CD8-positive, alpha-beta memory T cell (primary cell): ENCODE measurements at regions not wholly inside any gene's neighbourhood (a gene's known extent, or its start where the extent isn't known, plus 50 kb on each side); places are given as distances from the start of the nearest gene placed in this dataset.

Experiments used
- CTCF ChIA-PET: fragments of 350-600 bp; sonication (Branson Sonifier 250); formaldehyde crosslinking; loops from one replicate; lab custom pipeline; 2021; ENCODE audit warnings: antibody characterized with exemption; lab: Charles Lee
- POLR2A ChIA-PET: fragments of 350-600 bp; sonication (Branson Sonifier 250); formaldehyde crosslinking; loops from one replicate; lab custom pipeline; 2021; ENCODE audit warnings: antibody characterized with exemption; lab: Charles Lee
- DNase-seq, 5 donors: peaks; one replicate each; pipeline versions ENCODE4 v3.0.0 to v3.0.0-alpha.2; 2020 to 2022; ENCODE audit warnings: mixed read lengths in 1 of 5
- H3K27ac ChIP-seq: one replicate; pipeline ENCODE4 v1.7.0; 2013; ENCODE audit warnings: low read depth, mild to moderate bottlenecking, low read length, moderate library complexity
- H3K27me3 ChIP-seq: 2 replicates; pipeline ENCODE4 v1.7.0; 2013; ENCODE audit warnings: low read length, mild to moderate bottlenecking; ENCODE audit not compliant: insufficient read depth, poor library complexity, severe bottlenecking
- H3K36me3 ChIP-seq: 2 replicates; pipeline ENCODE4 v1.7.0; 2013; ENCODE audit warnings: mild to moderate bottlenecking, low read length, moderate library complexity; ENCODE audit not compliant: insufficient read depth
- H3K4me1 ChIP-seq: 2 replicates; pipeline ENCODE4 v1.7.0; 2013; ENCODE audit warnings: mild to moderate bottlenecking, low read length, moderate library complexity; ENCODE audit not compliant: insufficient read depth
- H3K4me3 ChIP-seq: 2 replicates; pipeline ENCODE4 v1.7.0; 2013; ENCODE audit warnings: mild to moderate bottlenecking, low read length
- H3K9me3 ChIP-seq: 2 replicates; pipeline ENCODE4 v1.7.0; 2013; ENCODE audit warnings: mild to moderate bottlenecking, low read length
- H3K27ac Mint-ChIP-seq, 8 donors: one replicate each; pipeline ENCODE4 v1.8.0; 2020 to 2021; ENCODE audit warnings: mixed read lengths in 8 of 8, mild to moderate bottlenecking in 6 of 8, inconsistent platforms in 3 of 8, moderate library complexity in 3 of 8
- H3K27me3 Mint-ChIP-seq, 2 donors: one replicate each; pipeline ENCODE4 v1.8.0; 2020 to 2021; ENCODE audit warnings: mixed read lengths in 2 of 2, mild to moderate bottlenecking in 1 of 2, moderate library complexity in 1 of 2
- H3K36me3 Mint-ChIP-seq, 3 donors: one replicate each; pipeline ENCODE4 v1.8.0; 2020 to 2021; ENCODE audit warnings: mixed read lengths in 3 of 3, inconsistent platforms in 1 of 3, mild to moderate bottlenecking in 1 of 3
- H3K4me1 Mint-ChIP-seq, 3 donors: one replicate each; pipeline ENCODE4 v1.8.0; 2020 to 2021; ENCODE audit warnings: mixed read lengths in 3 of 3, inconsistent platforms in 1 of 3, mild to moderate bottlenecking in 1 of 3
- H3K4me3 Mint-ChIP-seq, 7 donors: one replicate each; pipeline ENCODE4 v1.8.0; 2020 to 2021; ENCODE audit warnings: mixed read lengths in 7 of 7, mild to moderate bottlenecking in 6 of 7, moderate library complexity in 4 of 7, inconsistent platforms in 2 of 7
- H3K9me3 Mint-ChIP-seq, 5 donors: one replicate each; pipeline ENCODE4 v1.8.0; 2020 to 2022; ENCODE audit warnings: mixed read lengths in 5 of 5, mild to moderate bottlenecking in 3 of 5, moderate library complexity in 2 of 5, inconsistent platforms in 1 of 5

DNA sequence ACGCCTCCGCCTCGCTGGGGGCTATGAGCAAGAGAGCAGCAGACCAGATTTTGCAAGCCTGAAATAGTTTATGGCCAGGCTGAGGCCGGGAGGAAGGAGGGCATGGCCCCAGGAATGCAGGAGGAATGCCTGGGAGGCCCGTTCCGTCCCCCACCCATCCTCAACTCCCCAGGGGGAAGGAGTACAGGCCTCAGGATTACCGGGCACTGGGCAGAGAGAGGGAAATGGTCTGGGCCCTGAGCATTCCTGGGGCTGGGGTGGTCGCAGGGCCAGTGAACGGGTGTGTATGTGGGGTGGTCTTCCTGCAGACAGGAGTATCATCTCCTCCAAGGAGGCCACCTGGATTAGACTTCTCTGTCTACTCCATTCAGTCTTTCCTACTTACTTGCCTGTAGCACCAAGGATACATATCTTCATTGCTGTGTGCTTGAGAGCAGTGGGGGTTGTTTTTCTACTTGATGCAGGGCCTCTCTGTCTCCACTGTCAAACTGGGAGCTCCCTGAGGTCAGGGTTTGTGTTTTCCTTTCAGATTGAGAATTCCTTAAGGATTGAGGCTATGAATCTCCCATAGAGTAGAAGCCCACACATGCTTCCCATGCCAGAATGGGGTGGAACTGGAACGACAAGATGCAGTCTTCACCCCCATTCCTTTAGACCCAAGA, 81.3 kb downstream of the VEGFA start:
- no peaks in the 10 kb centered on the region for H3K27me3 ChIP-seq
- no peaks in the 10 kb centered on the region for H3K4me1 ChIP-seq
- Mint-ChIP-seq H3K27me3 (peaks cover 0 to 3% of the 10 kb centered on the region in 2 donors), H3K4me3 (no peak overlapping the region), H3K27ac (peak overlapping the region in 1 of 8 donors; percentile 66), H3K9me3 (no peaks in the 10 kb centered on the region), H3K4me1 (no peaks in the 10 kb centered on the region), H3K36me3 (no peaks in the 10 kb centered on the region)
- ChIA-PET CTCF (no interaction called here), POLR2A (no interaction called here)
- H3K36me3 ChIP-seq: no peaks in the 10 kb centered on the region
- no peaks in the 10 kb centered on the region for H3K9me3 ChIP-seq
- DNase-seq: no peak
- H3K27ac ChIP-seq: no peak overlapping the region
- no peak overlapping the region for H3K4me3 ChIP-seq

DNA sequence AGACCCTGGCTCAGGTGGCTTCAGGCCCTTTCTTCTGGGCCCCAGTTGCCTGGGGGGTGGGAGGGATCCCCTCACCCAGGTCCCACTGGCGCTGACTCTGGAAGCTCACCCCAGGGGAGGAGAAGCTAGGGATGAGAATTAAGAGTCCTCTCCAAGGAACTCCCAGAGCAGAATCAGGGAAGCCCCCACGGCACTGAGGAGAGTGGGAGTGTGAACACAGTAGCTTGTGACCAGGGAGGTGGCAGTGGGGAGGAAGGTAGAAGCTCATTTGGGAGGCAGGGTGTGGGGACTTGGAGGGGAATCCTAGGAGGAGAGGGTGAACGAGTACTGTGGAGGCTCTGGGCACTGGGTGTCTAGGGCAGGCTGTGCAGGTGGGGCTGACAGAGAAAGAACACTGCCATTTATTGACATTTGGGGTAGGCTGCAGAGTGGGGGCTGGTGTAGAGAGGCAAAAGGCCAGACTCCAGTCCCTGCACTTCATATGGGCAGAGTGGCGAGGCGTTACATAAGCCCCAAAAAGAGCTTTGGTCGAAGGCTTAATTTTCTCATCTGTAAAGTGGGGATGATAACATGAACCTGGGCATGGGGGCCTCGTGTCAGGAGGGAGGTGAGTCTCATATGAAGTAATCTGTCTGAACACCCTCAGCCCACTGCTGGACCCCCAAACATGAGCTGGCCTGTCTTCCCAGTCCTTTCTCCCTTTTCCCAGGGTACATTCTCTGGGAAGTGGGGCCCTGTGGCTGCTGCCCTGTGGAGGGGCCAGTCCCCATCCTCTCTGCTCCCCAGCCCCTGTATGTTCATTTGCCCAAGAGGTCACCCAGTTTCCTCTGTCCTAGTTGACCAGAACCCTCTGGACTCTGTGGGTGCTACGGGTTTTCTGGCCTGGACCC, 80.5 kb downstream of the VEGFA start:
- peak overlapping the region in 2 of 8 donors; percentile 14 to 66 for H3K27ac Mint-ChIP-seq
- Histone ChIP-seq H3K4me1 (no peaks in the 10 kb centered on the region), H3K36me3 (no peaks in the 10 kb centered on the region), H3K4me3 (no peak overlapping the region), H3K27ac (no peak overlapping the region), H3K9me3 (no peaks in the 10 kb centered on the region), H3K27me3 (no peaks in the 10 kb centered on the region)
- H3K36me3 Mint-ChIP-seq: no peaks in the 10 kb centered on the region
- peak in 1 of 5 donors; percentile 28 for DNase-seq
- ChIA-PET POLR2A (no interaction called here), CTCF (no interaction called here)
- H3K9me3 Mint-ChIP-seq: no peaks in the 10 kb centered on the region
- no peaks in the 10 kb centered on the region for H3K4me1 Mint-ChIP-seq
- H3K4me3 Mint-ChIP-seq: no peak overlapping the region
- peaks cover under 1 to 3% of the 10 kb centered on the region in 2 donors for H3K27me3 Mint-ChIP-seq

DNA sequence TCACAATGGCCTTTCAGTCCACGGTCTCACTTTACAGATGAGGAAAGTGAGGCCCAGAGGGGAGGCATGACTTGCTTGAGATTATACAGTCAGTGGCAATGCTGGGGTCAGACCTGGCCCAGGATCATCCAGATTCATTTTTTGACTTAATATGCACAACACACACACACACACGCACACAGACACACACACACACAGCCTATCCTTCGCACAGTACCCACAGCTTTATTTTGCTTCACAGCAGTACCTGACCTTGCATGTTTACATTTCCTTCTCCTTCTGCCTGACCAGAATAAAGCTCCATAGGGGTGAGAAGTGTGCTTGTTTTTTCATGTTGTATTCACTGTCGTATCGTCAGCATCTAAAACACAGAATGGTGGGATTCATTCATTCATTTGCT, 79.8 kb downstream of the VEGFA start:
- Histone ChIP-seq H3K27ac (no peak overlapping the region), H3K4me3 (no peak overlapping the region), H3K27me3 (no peaks in the 10 kb centered on the region), H3K36me3 (no peaks in the 10 kb centered on the region), H3K4me1 (no peaks in the 10 kb centered on the region), H3K9me3 (no peaks in the 10 kb centered on the region)
- Mint-ChIP-seq H3K27ac (no peak overlapping the region), H3K9me3 (no peaks in the 10 kb centered on the region), H3K36me3 (no peaks in the 10 kb centered on the region), H3K4me3 (no peak overlapping the region), H3K27me3 (peaks cover 3 to 5% of the 10 kb centered on the region in 2 donors), H3K4me1 (no peaks in the 10 kb centered on the region)
- CTCF ChIA-PET: no interaction called here
- DNase-seq: peak in 1 of 5 donors; percentile 23
- POLR2A ChIA-PET: no interaction called here

DNA sequence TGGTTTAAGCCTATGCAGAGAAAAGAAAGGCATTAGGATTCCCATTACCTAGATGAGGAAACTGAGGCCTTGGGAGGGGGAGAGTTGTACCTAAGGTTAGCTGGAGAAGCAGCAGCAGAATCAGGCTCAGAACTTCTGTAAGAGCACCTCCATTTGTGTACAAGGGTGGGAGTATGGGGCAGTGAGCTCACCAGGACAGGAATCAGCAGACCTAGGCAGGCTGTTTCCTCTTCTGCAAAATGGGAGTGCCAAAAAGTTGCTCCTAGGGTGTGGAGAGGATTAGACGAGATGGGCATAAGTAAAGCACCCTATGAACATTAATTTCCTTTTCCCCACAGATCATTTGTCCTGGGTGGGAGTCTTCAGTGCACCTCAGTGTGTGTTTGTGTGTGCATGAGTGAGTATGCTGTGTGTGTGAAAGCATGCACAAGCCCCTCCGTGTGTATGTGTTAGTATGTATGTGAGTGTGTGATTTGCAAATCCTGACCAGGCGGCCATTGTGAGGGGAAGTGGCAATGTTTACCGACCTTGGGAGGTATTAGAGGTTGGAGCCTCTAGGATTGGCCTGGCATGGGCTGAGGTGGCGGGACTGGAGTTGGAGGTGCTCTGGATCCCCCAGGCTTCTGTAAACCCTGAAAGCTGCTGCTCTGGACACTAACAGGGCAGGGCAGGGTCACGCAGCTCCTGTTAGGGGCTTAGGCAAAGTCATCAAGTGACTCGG, 78.8 kb downstream of the VEGFA start:
- no peak overlapping the region for H3K4me3 ChIP-seq
- Mint-ChIP-seq H3K27me3 (peaks cover 3 to 5% of the 10 kb centered on the region in 2 donors), H3K4me3 (no peak overlapping the region), H3K4me1 (no peaks in the 10 kb centered on the region), H3K9me3 (no peaks in the 10 kb centered on the region), H3K36me3 (peaks cover 0 to 1% (median 0%) of the 10 kb centered on the region in 3 donors), H3K27ac (peak overlapping the region in 1 of 8 donors; percentile 78)
- H3K27me3 ChIP-seq: no peaks in the 10 kb centered on the region
- peak in 1 of 5 donors; percentile 12 for DNase-seq
- H3K4me1 ChIP-seq: no peaks in the 10 kb centered on the region
- POLR2A ChIA-PET: no interaction called here
- CTCF ChIA-PET: no interaction called here
- no peak overlapping the region for H3K27ac ChIP-seq
- no peaks in the 10 kb centered on the region for H3K36me3 ChIP-seq
- H3K9me3 ChIP-seq: no peaks in the 10 kb centered on the region

DNA sequence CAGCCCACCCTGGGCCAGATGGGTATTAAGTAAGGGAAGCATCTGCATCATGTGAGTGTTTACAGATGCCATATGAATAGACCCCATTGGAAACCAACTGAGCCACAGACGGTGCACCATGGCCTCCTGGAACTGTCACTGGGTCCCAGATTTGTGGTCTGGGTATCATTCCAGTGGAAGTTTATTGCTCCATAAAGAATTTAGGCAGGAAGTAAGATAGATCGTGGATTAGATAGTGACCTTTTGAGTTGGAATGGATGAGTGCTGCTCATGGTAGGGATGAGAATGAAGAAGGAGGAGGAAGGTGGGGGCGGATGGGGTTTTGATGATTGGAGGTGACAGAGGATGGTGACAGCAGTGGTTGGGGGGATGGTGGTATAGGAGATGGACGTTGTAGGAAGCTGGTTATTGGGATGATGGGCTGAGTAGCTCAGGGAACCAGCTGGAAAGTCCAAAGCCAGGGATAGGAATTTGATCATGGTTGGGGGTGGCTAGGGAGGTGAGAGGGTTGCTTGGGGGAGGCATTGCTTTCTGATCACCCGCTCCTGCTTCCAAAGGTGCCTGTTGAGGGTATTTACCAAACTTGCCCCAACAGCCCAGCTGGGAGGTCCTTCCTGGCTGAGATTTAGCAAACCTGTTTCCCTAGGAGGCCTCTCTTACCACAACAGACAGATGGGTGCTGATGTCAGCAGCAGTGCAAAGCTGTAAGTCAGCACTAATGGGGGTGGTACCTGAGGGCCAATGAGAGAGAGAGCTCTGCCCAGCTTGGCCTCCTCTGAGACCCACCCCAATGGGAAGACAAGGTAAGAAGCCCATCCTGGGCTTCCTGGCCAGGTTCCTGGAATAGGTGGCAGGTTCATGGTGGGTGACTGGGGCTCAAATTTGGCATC, 78.0 kb downstream of the VEGFA start:
- Mint-ChIP-seq H3K36me3 (peaks cover 0 to 1% (median 0%) of the 10 kb centered on the region in 3 donors), H3K4me1 (no peaks in the 10 kb centered on the region), H3K9me3 (no peaks in the 10 kb centered on the region), H3K27ac (no peak overlapping the region), H3K4me3 (no peak overlapping the region), H3K27me3 (peaks cover 3 to 5% of the 10 kb centered on the region in 2 donors)
- ChIA-PET CTCF (no interaction called here), POLR2A (no interaction called here)
- DNase-seq: peak in 1 of 5 donors; percentile 9
- Histone ChIP-seq H3K27me3 (no peaks in the 10 kb centered on the region), H3K4me1 (no peaks in the 10 kb centered on the region), H3K36me3 (no peaks in the 10 kb centered on the region), H3K9me3 (no peaks in the 10 kb centered on the region), H3K27ac (no peak overlapping the region), H3K4me3 (no peak overlapping the region)

DNA sequence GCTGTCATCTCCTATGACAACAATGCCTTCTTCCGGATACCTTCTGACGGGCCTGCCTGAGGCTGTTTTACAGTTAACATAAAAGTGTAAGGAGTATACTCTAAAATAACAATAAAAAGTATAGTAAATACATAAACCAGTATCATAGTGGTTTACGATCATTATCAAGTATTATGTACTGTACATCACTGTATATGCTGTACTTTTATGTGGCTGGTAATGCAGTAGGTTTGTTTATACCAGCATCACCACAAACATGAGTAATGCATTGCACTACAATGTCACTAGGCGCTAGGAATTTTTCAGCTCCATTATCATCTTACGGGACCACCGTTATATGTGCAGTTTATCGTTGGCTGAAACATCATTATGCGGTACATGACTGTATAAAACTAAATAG, 76.5 kb downstream of the VEGFA start:
- CTCF ChIA-PET: interaction anchor here (1.1 kb wide), 1 partner anchor 14 kb away, joined by 3 read pairs; no protein-coding TSS in a partner anchor
- no peak overlapping the region for H3K27ac Mint-ChIP-seq
- H3K27me3 ChIP-seq: no peaks in the 10 kb centered on the region

DNA sequence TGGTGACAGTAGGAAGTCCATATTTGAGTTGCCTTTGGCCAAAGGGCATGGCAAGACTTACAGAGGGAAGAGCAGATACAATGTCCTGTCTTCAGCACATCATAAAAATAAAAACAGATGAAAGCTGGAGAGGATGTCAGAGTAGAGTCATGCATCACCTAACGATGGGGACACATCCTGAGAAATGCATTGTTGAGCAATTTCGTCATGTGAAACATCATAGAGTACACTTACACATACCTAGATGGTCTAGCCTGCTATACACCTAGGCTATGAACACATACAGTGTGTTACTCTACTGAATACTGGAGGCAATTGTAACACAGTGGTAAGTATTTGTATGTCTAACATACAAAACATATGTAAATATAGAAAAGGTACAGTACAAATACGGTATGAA, 75.6 kb downstream of the VEGFA start:
- CTCF ChIA-PET: no interaction called here
- H3K27ac ChIP-seq: no peak overlapping the region
- no peaks in the 10 kb centered on the region for H3K4me1 ChIP-seq
- Mint-ChIP-seq H3K9me3 (no peaks in the 10 kb centered on the region), H3K27ac (no peak overlapping the region), H3K4me1 (no peaks in the 10 kb centered on the region), H3K27me3 (peaks cover 3 to 5% of the 10 kb centered on the region in 2 donors), H3K36me3 (peaks cover 0 to 1% (median 0%) of the 10 kb centered on the region in 3 donors), H3K4me3 (no peak overlapping the region)
- no peaks in the 10 kb centered on the region for H3K36me3 ChIP-seq
- DNase-seq: no peak
- POLR2A ChIA-PET: interaction anchor here (0.6 kb wide), 1 partner anchor 969 kb away, joined by 4 read pairs; no protein-coding TSS in a partner anchor
- H3K27me3 ChIP-seq: no peaks in the 10 kb centered on the region
- no peak overlapping the region for H3K4me3 ChIP-seq
- no peaks in the 10 kb centered on the region for H3K9me3 ChIP-seq

More for the DNA sequence above, 76.5 kb downstream of the VEGFA start:
- Histone ChIP-seq H3K27ac (no peak overlapping the region), H3K36me3 (no peaks in the 10 kb centered on the region), H3K9me3 (no peaks in the 10 kb centered on the region), H3K4me1 (no peaks in the 10 kb centered on the region), H3K4me3 (no peak overlapping the region)
- H3K4me1 Mint-ChIP-seq: no peaks in the 10 kb centered on the region
- POLR2A ChIA-PET: no interaction called here
- DNase-seq: peak in 1 of 5 donors; percentile 5
- peaks cover 3 to 5% of the 10 kb centered on the region in 2 donors for H3K27me3 Mint-ChIP-seq
- H3K9me3 Mint-ChIP-seq: no peaks in the 10 kb centered on the region
- no peak overlapping the region for H3K4me3 Mint-ChIP-seq
- peaks cover 0 to 1% (median 0%) of the 10 kb centered on the region in 3 donors for H3K36me3 Mint-ChIP-seq
